ENCODE measurements at regions not wholly inside any gene's neighbourhood (a gene's known extent, or its start where the extent isn't known, plus 50 kb on each side); places are given as distances from the start of the nearest gene placed in this dataset.

DNA sequence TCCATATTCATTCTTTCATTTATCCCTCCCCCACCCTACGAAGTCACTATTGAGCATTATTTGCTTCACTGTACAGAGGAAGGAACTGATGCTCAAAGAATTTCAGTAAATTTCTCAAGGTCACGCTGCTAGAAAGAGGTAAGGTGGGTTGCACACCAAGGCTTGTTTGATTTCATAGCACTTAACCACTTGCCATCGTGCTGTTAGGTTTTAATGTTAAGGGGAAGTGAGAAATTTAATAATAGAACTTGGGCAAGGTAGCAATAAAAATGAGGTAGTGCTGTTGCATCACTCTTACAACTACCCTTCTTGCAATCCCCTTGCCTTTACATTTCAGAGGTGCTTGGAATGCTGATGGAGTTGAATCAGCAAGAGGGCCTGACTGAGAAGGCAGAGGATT is 343.1 kb downstream of the MID1IP1 start:
- TF ChIP-seq, protein P1, sequence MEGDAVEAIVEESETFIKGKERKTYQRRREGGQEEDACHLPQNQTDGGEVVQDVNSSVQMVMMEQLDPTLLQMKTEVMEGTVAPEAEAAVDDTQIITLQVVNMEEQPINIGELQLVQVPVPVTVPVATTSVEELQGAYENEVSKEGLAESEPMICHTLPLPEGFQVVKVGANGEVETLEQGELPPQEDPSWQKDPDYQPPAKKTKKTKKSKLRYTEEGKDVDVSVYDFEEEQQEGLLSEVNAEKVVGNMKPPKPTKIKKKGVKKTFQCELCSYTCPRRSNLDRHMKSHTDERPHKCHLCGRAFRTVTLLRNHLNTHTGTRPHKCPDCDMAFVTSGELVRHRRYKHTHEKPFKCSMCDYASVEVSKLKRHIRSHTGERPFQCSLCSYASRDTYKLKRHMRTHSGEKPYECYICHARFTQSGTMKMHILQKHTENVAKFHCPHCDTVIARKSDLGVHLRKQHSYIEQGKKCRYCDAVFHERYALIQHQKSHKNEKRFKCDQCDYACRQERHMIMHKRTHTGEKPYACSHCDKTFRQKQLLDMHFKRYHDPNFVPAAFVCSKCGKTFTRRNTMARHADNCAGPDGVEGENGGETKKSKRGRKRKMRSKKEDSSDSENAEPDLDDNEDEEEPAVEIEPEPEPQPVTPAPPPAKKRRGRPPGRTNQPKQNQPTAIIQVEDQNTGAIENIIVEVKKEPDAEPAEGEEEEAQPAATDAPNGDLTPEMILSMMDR (conservative IDR thresholded peaks at IDR 0.05; ENCODE audit: low read depth, low read length): no peak
- TF ChIP-seq EZH2 (IDR thresholded peaks at IDR 0.05; ENCODE audit: low read length, unreplicated experiment): no peak
- no peak for TF ChIP-seq EZH2phosphoT487 (IDR thresholded peaks at IDR 0.05; ENCODE audit: borderline replicate concordance, low read length)
